ENCODE measurements at regions not wholly inside any gene's neighbourhood (a gene's known extent, or its start where the extent isn't known, plus 50 kb on each side); places are given as distances from the start of the nearest gene placed in this dataset.
"Not testable (repeated sequence)": the region's sequence is repeated elsewhere in the genome, so short reads cannot be mapped to it uniquely, and the experiment has no call there.

DNA sequence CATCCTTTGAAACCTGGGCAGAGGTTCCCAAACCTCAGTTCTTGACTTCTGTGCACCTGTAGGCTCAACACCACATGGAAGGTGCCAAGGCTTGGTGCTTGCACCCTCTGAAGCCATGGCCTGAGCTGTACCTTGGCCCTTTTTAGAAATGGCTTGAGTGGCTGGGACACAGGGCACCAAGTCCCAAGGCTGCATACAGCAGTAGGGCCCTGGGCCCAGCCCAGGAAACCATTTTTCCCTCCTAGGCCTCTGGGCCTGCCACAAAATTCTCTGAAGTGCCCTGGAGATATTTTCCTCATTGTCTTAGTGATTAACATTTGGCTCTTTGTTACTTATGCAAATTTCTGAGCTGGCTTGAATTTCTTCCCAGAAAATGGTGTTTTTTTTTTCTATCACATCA lies 65.6 kb upstream of the ACTRT2 start:
- DNase-seq: no peak

DNA sequence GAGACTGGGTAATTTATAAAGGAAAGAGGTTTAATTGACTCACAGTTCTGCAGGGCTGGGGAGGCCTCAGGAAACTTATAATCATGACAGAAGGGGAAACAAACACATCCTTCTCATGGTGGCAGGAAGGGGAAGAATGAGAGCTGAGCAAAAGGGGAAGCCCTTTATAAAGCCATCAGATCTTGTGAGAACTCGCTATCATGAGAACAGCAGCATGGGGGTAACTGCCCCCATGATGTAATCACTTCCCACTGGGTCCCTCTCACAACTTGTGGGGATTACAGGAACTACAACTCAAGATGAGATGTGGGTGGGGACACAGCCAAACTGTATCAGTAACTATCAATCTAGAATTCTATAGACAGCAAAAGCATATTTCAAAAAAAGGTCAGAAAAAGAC lies 64.7 kb upstream of the ACTRT2 start:
- DNase-seq: no peak

DNA sequence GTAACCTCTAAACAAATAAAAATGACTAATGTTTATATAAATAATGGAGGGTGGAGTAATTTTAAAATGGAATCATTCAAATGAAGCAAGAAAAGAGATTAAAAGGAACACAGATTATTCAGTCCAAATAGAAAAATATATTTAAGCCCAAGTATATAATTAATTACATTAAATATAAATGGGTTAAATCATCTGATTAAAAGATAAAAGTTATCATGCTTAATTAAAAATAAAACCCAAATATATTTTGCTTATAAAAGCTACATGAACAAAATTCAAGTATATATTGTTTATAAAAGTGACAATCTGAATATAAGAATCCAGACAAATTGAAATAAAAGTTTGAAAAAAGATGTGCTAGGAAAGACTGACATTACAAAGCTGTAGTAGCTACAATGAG lies 63.9 kb upstream of the ACTRT2 start:
- no peak for DNase-seq

DNA sequence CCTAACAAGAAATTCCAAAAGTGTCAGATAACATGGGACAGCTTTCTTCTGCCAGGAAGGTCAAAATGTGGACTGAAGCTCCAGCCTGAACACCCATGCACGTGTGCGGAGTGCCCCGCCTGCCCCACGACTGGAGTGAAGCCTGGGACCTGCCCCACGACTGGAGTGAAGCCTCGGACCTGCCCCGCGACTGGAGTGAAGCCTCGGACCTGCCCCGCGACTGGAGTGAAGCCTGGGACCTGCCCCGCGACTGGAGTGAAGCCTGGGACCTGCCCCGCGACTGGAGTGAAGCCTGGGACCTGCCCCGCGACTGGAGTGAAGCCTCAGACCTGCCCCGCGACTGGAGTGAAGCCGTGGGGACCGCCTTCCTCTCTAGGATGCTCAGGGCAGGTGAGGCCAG lies 61.4 kb upstream of the ACTRT2 start:
- not testable (repeated sequence) for DNase-seq

GRCh38 chr1:2961081-2961480 lies 60.2 kb upstream of the ACTRT2 start:
- DNase-seq: no peak

- no peak for DNase-seq
These were observed 59.6 kb upstream of the ACTRT2 start for GRCh38 chr1:2961661-2962060.

DNA sequence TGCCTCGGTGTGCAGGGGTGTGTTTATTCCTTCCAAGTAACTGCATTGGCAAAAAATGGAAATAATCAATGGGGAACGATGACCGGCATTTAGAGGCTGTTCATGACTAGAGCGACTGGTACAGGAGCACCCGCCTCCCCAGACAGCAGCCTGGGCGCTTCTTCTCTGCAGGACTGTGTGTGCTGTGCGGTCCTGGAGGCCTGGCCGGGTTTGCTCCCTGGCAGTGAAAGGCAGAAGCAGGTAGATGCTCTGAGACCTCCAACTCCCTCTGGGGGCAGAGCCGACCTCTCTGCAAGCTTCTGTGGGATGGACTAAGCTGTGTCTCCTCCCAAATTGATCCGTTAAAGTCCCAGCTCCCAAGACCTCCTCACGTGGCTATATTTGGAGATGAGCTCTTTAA lies 59.2 kb upstream of the ACTRT2 start:
- no peak for DNase-seq

DNA sequence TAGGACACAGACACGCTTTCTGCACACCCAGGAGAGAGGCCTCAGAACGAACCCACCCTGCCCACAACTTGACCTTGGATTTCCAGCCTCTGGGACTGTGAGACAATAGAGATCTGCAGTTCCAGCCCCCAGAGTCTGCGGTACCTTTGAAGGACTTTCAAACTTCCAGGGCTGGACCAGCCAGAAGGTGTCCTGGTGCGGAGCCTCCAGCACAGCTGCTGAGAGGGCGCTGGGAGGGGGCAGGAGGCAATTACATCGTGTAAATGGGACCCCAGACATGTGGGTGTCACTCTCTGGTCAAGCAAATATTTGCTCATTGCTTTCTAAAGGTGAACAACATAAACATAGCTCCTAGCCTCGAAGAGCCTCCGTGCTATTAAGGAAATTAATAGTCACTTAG lies 58.7 kb upstream of the ACTRT2 start:
- no peak for DNase-seq

- DNase-seq: no peak
These were observed 58.3 kb upstream of the ACTRT2 start for GRCh38 chr1:2962946-2963345.

GRCh38 chr1:2965676-2966075 lies 55.6 kb upstream of the ACTRT2 start:
- no peak for DNase-seq

- DNase-seq: no peak
These were observed 54.6 kb upstream of the ACTRT2 start for GRCh38 chr1:2966449-2967328.

GRCh38 chr1:2967329-2967725 lies 53.9 kb upstream of the ACTRT2 start:
- no peak for DNase-seq

GRCh38 chr1:2967881-2968280 lies 53.4 kb upstream of the ACTRT2 start:
- DNase-seq: no peak

GRCh38 chr1:2968471-2968881 lies 52.8 kb upstream of the ACTRT2 start:
- DNase-seq: no peak

DNA sequence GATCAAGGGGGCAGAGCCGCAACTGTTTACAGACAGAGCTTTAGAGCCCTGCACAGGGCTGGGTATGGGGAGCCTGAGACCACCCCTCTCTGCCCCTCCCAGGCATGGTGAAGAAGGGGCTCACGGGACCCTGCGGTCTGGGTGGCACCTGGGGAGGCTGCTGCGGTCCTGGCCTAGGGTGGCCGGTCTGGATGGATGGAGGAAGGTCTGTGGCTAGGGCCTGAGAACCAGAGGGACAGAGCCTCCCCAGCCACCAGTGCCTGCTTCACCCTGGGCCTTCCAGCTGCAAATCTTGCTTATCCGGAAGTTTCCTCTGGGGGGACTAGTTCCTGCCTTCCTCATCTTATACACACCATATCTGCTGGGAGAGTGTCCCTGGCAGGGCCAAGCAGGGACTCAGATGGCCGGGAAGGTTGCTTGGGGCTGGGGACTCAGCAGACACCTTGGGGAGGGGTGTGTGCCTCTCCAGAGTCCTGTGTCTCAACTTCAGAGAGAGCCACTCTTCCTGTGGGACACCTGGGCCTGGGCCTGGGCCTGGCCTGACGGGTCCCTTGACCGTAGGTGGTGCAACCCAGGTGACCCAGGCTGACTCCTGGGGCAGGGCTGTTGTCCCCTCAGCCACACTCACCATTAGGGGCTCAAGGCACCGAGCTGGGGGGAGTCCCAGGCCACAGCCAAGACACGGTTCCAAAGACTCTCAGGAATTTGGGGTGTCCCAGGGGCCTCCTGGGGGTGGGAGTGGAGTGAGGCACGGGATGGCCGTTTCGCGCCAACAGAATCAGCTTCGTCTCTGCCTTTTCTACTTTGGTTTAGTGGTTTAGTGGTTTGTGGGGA lies 52.0 kb upstream of the ACTRT2 start:
- DNase-seq: no peak

- no peak for DNase-seq
These were observed 51.4 kb upstream of the ACTRT2 start for GRCh38 chr1:2969845-2970291.

DNA sequence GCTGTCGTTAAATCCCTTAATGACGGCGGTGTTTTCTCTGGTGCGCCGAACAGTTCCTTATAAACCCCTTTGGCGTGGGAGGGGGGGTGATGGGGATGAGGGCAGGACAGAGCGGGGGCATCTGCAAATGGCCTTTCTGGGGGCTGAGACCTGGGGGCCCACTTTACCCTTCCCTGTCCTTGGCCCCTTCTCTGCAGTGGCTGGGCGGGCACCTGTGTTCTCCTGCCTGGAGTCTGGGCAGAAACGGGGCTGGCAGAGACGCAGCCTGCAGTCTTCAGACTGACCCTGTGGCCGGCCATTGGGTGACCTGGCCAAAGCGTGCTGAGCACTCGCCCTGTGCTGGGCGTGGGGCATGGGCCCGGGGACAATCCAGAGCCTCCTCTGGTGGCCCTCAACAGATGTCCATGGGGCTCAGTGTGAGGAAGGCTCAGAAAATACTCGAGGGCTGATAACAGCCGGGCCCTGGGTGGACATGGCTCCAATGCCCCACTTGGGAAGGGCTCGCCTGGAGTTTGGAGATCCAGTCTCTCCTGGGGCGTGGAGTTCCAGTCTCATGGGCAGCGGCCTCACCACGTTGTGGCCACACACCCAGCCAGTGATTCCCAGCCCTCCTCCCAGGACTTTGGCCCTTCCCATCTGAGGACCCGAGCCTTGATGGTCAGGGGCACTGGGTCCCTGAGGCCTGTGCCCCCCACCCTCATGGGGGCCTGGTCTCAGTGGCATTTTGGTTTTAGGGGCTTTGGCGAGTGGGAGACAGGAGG lies 50.8 kb upstream of the ACTRT2 start:
- no peak for DNase-seq

GRCh38 chr1:2971101-2971501 lies 50.2 kb upstream of the ACTRT2 start:
- no peak for DNase-seq
